Smooth muscle cell (in vitro differentiated cells): ENCODE measurements at regions not wholly inside any gene's neighbourhood (a gene's known extent, or its start where the extent isn't known, plus 50 kb on each side); places are given as distances from the start of the nearest gene placed in this dataset.

Source experiments
- DNase-seq: peaks from one replicate; lab custom pipeline; 2025; ENCODE audit not compliant: unreplicated experiment; lab: John Stamatoyannopoulos, UW
- H2AFZ ChIP-seq: fragments of 200-600 bp; sonication (generic); 2 replicates; pipeline ENCODE4 v1.6.0; 2016; ENCODE audit warnings: antibody characterized with exemption, low read depth, mild to moderate bottlenecking
- H3F3A ChIP-seq: fragments of 200-600 bp; sonication (generic); 2 replicates; pipeline ENCODE4 v1.6.0; 2017; ENCODE audit warnings: antibody characterized with exemption, low read depth
- H3K27ac ChIP-seq: fragments of 200-600 bp; sonication (generic); 2 replicates; pipeline ENCODE4 v1.5.1; 2016; ENCODE audit warnings: low read depth, mild to moderate bottlenecking
- H3K27me3 ChIP-seq: fragments of 200-600 bp; sonication (generic); 2 replicates; pipeline ENCODE4 v1.6.1; 2016; ENCODE audit warnings: low read depth, mild to moderate bottlenecking
- H3K36me3 ChIP-seq: fragments of 200-600 bp; sonication (generic); 2 replicates; pipeline ENCODE4 v1.5.1; 2016; ENCODE audit warnings: low read depth
- H3K4me1 ChIP-seq: fragments of 200-600 bp; sonication (generic); 2 replicates; pipeline ENCODE4 v1.5.1; 2016; ENCODE audit warnings: low read depth
- H3K4me2 ChIP-seq: fragments of 200-600 bp; sonication (generic); 2 replicates; pipeline ENCODE4 v1.6.0; 2016; ENCODE audit warnings: mild to moderate bottlenecking
- H3K4me3 ChIP-seq: fragments of 200-600 bp; sonication (generic); 2 replicates; pipeline ENCODE4 v1.5.1; 2016; ENCODE audit warnings: mild to moderate bottlenecking
- H3K79me2 ChIP-seq: fragments of 200-600 bp; sonication (generic); 2 replicates; pipeline ENCODE4 v1.6.0; 2016; ENCODE audit warnings: low read depth, mild to moderate bottlenecking
- H3K9ac ChIP-seq: fragments of 200-600 bp; sonication (generic); 2 replicates; pipeline ENCODE4 v1.6.0; 2016; ENCODE audit warnings: low read depth
- H3K9me3 ChIP-seq: fragments of 200-600 bp; sonication (generic); replicated peaks from 2 replicates; pipeline ENCODE4 v1.5.1; 2016; ENCODE audit warnings: low read depth
- H4K20me1 ChIP-seq: fragments of 200-600 bp; sonication (generic); 2 replicates; pipeline ENCODE4 v1.6.0; 2016; ENCODE audit warnings: low read depth
- CTCF ChIP-seq: fragments of 200-600 bp; sonication (generic); IDR thresholded peaks from 2 replicates; pipeline ENCODE4 v1.5.1; 2017; ENCODE audit warnings: borderline replicate concordance, mild to moderate bottlenecking, antibody characterized with exemption; ENCODE audit not compliant: insufficient read depth, poor library complexity, severe bottlenecking
- WGBS: methylation state at CpG from one replicate; pipeline ENCODE4 v1.1.7; 2016; ENCODE audit warnings: low lambda C conversion rate; 5-methylcytosine and 5-hydroxymethylcytosine counted together

- Histone ChIP-seq H3K9me3 (no peaks in the 10 kb centered on the region), H3K27me3 (no peaks in the 10 kb centered on the region), H3K27ac (no peak overlapping the region), H3K9ac (no peak overlapping the region), H3K36me3 (no peaks in the 10 kb centered on the region), H3K4me1 (no peaks in the 10 kb centered on the region), H4K20me1 (no peaks in the 10 kb centered on the region), H3K79me2 (no peaks in the 10 kb centered on the region), H2AFZ (no peak overlapping the region), H3K4me2 (no peak overlapping the region), H3F3A (no peaks in the 10 kb centered on the region), H3K4me3 (no peak overlapping the region)
- TF ChIP-seq CTCF = no peak
- DNase-seq = no peak
- 88% methylated on average over 2 of the region's 2 CpGs for WGBS
Observed at GRCh38 chr1:215377746-215378145, 189.4 kb upstream of the KCTD3 start.

- Histone ChIP-seq H4K20me1 (no peaks in the 10 kb centered on the region), H3K4me1 (no peaks in the 10 kb centered on the region), H3K4me3 (no peak overlapping the region), H3F3A (no peaks in the 10 kb centered on the region), H2AFZ (no peak overlapping the region), H3K27me3 (no peaks in the 10 kb centered on the region), H3K9me3 (no peaks in the 10 kb centered on the region), H3K79me2 (no peaks in the 10 kb centered on the region), H3K27ac (no peak overlapping the region), H3K36me3 (no peaks in the 10 kb centered on the region), H3K4me2 (no peak overlapping the region), H3K9ac (no peak overlapping the region)
- DNase-seq = no peak
- TF ChIP-seq CTCF = no peak
- 70% methylated on average over 1 of the region's 1 CpG for WGBS
Observed at GRCh38 chr1:215380566-215380965, 186.5 kb upstream of the KCTD3 start.

GRCh38 chr1:215393476-215393875, 173.6 kb upstream of the KCTD3 start:
- H3K9ac ChIP-seq = no peak overlapping the region
- H3K4me2 ChIP-seq = no peak overlapping the region
- 89% methylated on average over 1 of the region's 1 CpG for WGBS

More at GRCh38 chr1:215393476-215393875, 173.6 kb upstream of the KCTD3 start:
- Histone ChIP-seq H3K9me3 (no peaks in the 10 kb centered on the region), H3K4me1 (no peaks in the 10 kb centered on the region), H2AFZ (no peak overlapping the region), H3F3A (no peaks in the 10 kb centered on the region), H3K27me3 (no peaks in the 10 kb centered on the region), H4K20me1 (no peaks in the 10 kb centered on the region), H3K79me2 (no peaks in the 10 kb centered on the region), H3K27ac (no peak overlapping the region), H3K36me3 (no peaks in the 10 kb centered on the region), H3K4me3 (no peak overlapping the region)
- DNase-seq = no peak
- TF ChIP-seq CTCF = no peak
